Suprapubic skin (tissue), 3 donors: ENCODE measurements at regions not wholly inside any gene's neighbourhood (a gene's known extent, or its start where the extent isn't known, plus 50 kb on each side); places are given as distances from the start of the nearest gene placed in this dataset.

ENCODE experiments used
- CTCF ChIP-seq, 2 donors: fragments of 200-600 bp in 1 of 2; fragments of 450-650 bp in 1 of 2; sonication (generic) in 1 of 2; IDR thresholded peaks; one replicate each; pipeline ENCODE4 v1.5.1; 2016 to 2019; ENCODE audit warnings: antibody characterized with exemption in 2 of 2, mild to moderate bottlenecking in 1 of 2, moderate library complexity in 1 of 2
- EP300 ChIP-seq: sonication (generic); formaldehyde crosslinking; IDR thresholded peaks from one replicate; pipeline ENCODE4 v1.6.1; 2017; ENCODE audit warnings: antibody characterized with exemption

GRCh38 chr11:104783241-104783640 lies 115.0 kb downstream of the CASP12 start:
- TF ChIP-seq CTCF (IDR thresholded peaks at IDR 0.05): no peak
- TF ChIP-seq EP300: no peak
